ENCODE measurements at regions not wholly inside any gene's neighbourhood (a gene's known extent, or its start where the extent isn't known, plus 50 kb on each side); places are given as distances from the start of the nearest gene placed in this dataset.

DNA sequence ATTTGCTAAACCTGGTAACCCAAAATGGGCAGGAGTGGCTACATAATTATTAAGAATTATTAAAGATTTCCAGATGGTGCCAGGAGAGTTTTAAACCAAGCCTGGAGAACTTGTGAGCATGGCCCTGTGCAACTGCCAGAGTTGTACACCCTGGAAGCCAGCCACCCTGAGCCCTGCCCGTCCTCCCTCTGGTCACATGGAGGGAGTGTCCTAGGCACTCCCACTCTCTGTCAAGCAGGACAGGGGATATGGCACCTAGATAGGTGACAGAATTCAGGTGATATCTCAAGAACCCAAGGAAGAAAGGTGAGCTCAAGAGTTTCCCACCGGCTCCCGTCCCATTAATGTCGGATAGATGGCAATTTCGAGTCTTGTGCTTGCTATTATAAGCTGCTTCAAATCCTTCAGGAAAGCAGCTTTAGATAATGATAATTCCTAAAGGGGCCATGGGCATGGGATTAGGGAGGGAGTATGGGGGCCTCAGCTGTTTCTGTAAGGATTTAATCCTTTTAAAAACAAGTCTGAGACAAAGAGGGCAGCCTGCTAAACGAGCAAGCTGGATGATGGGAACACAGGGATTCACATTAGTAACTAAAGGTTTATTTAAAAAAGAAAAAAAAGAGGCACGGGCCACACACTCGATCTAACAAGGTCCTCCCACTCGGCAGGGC is 169.1 kb downstream of the BMP7 start:
- H3K4me3 ChIP-seq (ENCODE audit: low read length), result no peak overlapping the region
- TF ChIP-seq, protein P1, sequence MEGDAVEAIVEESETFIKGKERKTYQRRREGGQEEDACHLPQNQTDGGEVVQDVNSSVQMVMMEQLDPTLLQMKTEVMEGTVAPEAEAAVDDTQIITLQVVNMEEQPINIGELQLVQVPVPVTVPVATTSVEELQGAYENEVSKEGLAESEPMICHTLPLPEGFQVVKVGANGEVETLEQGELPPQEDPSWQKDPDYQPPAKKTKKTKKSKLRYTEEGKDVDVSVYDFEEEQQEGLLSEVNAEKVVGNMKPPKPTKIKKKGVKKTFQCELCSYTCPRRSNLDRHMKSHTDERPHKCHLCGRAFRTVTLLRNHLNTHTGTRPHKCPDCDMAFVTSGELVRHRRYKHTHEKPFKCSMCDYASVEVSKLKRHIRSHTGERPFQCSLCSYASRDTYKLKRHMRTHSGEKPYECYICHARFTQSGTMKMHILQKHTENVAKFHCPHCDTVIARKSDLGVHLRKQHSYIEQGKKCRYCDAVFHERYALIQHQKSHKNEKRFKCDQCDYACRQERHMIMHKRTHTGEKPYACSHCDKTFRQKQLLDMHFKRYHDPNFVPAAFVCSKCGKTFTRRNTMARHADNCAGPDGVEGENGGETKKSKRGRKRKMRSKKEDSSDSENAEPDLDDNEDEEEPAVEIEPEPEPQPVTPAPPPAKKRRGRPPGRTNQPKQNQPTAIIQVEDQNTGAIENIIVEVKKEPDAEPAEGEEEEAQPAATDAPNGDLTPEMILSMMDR (conservative IDR thresholded peaks at IDR 0.05; ENCODE audit: low read depth, low read length), result no peak
- peak; percentile 20 for DNase-seq (ENCODE audit: low read depth)

DNA sequence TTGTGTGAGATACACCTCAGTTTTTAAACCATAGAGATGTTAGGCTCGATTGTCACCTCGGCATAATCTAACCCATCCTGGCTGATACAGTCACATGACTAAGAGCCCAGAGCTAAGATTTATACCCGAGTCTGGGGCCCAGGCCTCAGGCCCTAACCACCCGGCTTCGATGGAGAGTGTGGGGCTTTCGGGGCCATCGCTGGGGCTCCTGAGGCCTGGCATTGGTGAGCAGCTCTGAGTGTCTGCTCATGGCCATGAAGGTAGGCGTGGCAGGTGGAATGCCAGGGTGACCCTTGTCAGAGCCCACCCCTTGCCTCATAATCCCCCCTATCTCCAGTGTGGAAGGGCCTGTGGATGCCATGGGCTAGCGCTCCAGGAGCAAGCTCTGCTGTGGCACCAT is 164.3 kb downstream of the BMP7 start:
- TF ChIP-seq, protein P1 (conservative IDR thresholded peaks at IDR 0.05; ENCODE audit: low read depth, low read length), result no peak
- no peak for DNase-seq (ENCODE audit: low read depth)
- H3K4me3 ChIP-seq (ENCODE audit: low read length), result no peak overlapping the region

DNA sequence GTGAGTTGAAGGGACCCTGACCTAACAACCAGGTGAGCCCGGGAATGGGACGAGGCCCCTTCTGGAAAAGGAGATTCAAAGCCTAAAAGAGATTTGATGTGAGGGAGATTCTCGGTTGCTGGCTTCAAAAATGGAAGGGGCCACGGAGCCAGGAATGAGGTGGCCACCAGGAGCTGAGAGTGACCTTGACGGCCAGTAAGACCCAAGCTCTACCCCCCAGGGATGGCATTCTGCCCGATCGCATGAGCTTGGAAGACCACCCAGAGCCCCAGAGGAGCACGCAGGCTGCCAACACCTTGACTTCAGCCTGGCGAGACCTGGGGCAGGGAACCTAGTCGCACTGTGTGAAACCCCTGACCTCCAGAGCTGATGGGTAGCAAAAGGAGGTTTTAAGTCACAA is 163.9 kb downstream of the BMP7 start:
- no peak overlapping the region for H3K4me3 ChIP-seq (ENCODE audit: low read length)
- DNase-seq (ENCODE audit: low read depth), result no peak
- TF ChIP-seq, protein P1 (conservative IDR thresholded peaks at IDR 0.05; ENCODE audit: low read depth, low read length), result no peak

DNA sequence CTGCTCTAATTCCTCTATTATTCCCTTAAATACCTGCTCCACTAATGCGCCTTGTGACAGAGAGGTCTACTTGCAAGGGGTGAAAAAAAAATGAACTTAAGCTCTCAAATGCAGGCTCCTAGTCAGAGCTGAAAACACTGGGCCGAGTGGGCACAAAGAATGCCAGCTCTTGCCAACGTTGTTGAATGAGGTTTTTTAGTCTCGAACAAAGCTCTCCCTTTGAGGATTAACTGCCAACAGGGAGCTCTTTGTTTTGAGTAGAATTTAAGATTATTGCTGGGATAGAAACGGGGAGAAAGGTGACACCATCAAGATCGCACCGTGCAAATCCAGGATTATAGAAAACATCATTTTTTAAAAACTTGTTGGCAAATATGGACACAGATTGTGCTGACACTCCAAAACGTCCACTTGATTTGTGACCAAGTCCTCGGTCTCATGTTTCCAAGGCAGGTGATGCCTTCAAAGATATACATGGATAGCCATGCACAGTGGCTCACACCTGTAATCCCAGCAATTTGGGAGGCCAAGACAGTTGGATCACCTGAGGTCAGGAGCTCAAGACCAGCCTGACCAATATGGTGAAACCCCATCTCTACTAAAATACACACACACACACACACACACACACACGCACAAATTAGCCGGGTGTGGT is 163.2 kb downstream of the BMP7 start:
- TF ChIP-seq, protein P1 (conservative IDR thresholded peaks at IDR 0.05; ENCODE audit: low read depth, low read length), result no peak
- H3K4me3 ChIP-seq (ENCODE audit: low read length), result no peak overlapping the region
- peak; percentile 23 for DNase-seq (ENCODE audit: low read depth)

DNA sequence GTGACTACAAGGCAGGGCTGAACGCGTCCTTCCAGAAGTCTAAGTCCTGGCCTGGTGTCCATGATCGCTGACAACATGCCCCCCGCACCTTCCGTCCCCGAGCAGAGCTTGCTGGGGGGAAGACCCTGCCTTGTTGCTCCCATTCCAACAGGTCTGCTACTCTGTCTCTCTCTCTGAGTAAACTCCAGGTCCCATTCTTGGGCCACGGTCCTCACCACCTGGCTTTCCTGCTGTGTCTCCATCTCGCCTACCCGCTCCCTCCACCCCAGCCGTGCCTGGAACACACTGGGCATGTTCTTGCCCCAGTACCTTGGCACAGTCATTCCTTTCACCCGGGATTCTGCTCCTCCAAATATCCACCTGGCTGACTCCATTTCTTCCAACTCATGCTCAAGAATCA is 162.3 kb downstream of the BMP7 start:
- TF ChIP-seq, protein P1 (conservative IDR thresholded peaks at IDR 0.05; ENCODE audit: low read depth, low read length), result no peak
- no peak overlapping the region for H3K4me3 ChIP-seq (ENCODE audit: low read length)

DNA sequence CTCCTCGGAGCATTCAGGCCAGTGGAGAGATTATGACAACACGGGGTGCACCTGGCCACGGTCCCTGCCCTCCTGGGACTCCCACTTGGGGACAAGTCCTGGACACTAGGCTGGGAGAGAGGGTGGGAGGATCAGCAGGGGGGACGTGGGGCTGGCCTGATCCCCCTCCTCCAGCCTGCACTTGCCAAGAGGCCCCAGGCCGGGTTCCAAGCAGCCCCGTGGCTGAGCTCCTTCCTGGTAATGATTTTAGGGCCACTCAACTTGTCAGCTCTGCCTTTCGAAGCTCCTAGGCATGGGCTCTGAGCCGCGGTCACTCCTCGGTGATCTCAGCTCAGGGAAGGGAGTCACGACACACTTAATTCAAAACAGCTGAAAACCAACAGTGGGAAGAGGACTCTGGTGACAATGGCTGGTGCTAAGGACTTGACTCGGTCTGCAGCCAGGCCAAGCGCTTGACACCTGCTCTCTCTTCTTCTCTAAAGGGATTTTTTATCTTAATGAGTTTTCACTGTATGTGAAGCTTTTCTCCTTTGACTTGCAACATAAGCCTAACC is 161.7 kb downstream of the BMP7 start:
- TF ChIP-seq, protein P1 (conservative IDR thresholded peaks at IDR 0.05; ENCODE audit: low read depth, low read length), result no peak
- DNase-seq (ENCODE audit: low read depth), result no peak
- no peak overlapping the region for H3K4me3 ChIP-seq (ENCODE audit: low read length)

More for the DNA sequence above, 162.3 kb downstream of the BMP7 start:
- DNase-seq (ENCODE audit: low read depth), result no peak

Measured in retinal pigment epithelial cell (primary cell).